BJ (cell line): ENCODE measurements at regions not wholly inside any gene's neighbourhood (a gene's known extent, or its start where the extent isn't known, plus 50 kb on each side); places are given as distances from the start of the nearest gene placed in this dataset.

Experiments
- CTCF ChIA-PET: fragments of 350-600 bp; formaldehyde crosslinking; extraction: SDS; loops from one replicate; lab custom pipeline; 2021; ENCODE audit warnings: antibody characterized with exemption, inconsistent platforms; lab: Yijun Ruan, JAX
- POLR2A ChIA-PET: fragments of 300-600 bp; sonication (Branson Sonifier 250); formaldehyde crosslinking; extraction: SDS; loops from one replicate; lab custom pipeline; 2021; ENCODE audit warnings: antibody characterized with exemption; lab: Charles Lee
- DNase-seq: peaks from one replicate; pipeline ENCODE4 v3.0.0-alpha.2; 2011; ENCODE audit warnings: low read depth
- H3K27me3 ChIP-seq: 2 replicates; pipeline ENCODE4 v1.6.0; 2011; ENCODE audit warnings: low read length; ENCODE audit not compliant: control insufficient read depth, insufficient read depth
- H3K36me3 ChIP-seq: 2 replicates; pipeline ENCODE4 v1.5.1; 2011; ENCODE audit warnings: low read length; ENCODE audit not compliant: control insufficient read depth, insufficient read depth
- H3K4me3 ChIP-seq: 2 replicates; pipeline ENCODE4 v1.5.1; 2011; ENCODE audit warnings: low read depth, mild to moderate bottlenecking, control low read depth, low read length
- TF ChIP-seq, protein P1 (sequence below): IDR thresholded peaks from 2 replicates; pipeline ENCODE4 v1.5.1; 2011; ENCODE audit warnings: low read depth, mild to moderate bottlenecking, control low read depth, inconsistent platforms, low read length, moderate library complexity; ENCODE audit not compliant: insufficient read depth

DNA sequence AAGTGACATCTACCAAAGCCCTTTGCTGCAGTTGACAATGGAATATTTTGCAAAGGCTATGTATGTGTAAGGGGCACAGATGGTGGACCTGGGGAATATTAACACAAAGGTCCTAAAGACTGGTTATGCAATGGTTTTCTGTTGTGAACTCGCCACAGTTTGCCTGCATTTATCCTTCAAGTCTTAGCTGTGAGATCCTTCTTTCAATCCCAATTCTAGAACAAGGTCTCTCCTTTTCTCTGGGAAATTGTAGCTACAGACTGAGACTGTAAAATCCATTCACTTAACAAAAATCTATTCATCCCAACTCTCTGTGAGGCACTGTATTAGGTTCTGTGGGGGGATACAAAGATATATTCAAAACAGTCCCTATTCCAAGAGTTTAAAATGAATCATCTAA lies 250.4 kb downstream of the GPM6A start:
- ChIA-PET POLR2A (no interaction called here), CTCF (no interaction called here)
- TF ChIP-seq, protein P1, sequence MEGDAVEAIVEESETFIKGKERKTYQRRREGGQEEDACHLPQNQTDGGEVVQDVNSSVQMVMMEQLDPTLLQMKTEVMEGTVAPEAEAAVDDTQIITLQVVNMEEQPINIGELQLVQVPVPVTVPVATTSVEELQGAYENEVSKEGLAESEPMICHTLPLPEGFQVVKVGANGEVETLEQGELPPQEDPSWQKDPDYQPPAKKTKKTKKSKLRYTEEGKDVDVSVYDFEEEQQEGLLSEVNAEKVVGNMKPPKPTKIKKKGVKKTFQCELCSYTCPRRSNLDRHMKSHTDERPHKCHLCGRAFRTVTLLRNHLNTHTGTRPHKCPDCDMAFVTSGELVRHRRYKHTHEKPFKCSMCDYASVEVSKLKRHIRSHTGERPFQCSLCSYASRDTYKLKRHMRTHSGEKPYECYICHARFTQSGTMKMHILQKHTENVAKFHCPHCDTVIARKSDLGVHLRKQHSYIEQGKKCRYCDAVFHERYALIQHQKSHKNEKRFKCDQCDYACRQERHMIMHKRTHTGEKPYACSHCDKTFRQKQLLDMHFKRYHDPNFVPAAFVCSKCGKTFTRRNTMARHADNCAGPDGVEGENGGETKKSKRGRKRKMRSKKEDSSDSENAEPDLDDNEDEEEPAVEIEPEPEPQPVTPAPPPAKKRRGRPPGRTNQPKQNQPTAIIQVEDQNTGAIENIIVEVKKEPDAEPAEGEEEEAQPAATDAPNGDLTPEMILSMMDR: no peak

DNA sequence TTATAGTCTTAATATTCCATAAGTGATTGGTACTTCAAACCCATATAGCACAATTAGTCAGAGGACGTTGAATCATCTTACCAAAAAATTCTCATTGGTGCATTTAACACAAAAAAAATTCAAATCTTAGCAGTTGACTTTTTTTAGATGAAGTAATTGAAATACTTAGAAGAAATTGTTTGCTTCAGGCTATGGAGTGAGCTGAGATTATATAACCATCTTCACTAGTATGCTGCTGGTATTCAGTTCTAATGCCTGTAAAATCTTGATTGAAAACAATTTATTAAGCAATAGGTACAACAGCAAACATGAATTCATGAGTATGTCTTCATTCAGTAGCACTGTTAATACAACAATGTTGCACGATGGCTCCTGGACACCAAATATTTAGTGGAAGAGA lies 250.0 kb downstream of the GPM6A start:
- H3K27me3 ChIP-seq: no peaks in the 10 kb centered on the region
- no peak for DNase-seq
- no peaks in the 10 kb centered on the region for H3K36me3 ChIP-seq
- TF ChIP-seq, protein P1: no peak
- ChIA-PET CTCF (no interaction called here), POLR2A (no interaction called here)
- no peak overlapping the region for H3K4me3 ChIP-seq

More for the DNA sequence above, 250.4 kb downstream of the GPM6A start:
- no peak for DNase-seq
- Histone ChIP-seq H3K4me3 (no peak overlapping the region), H3K36me3 (no peaks in the 10 kb centered on the region), H3K27me3 (no peaks in the 10 kb centered on the region)

DNA sequence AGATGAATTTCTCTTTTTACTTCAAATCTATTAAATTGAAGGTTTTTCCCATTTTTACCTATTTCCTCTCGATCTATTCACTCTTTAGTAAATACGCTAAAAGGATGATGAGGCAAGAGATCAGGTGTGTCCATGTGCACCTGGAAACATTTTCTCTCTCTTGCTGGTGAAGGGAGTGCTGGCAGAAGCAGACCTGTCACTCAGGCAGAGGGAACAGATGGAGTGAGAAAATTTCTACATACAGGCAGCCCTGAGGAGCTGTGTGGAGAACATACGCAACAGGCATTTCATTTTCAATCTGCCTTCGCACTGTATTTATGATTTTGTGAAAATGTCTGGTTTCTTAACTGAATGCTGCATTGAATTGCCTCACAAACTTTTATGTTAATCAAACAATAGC lies 249.5 kb downstream of the GPM6A start:
- ChIA-PET CTCF (no interaction called here), POLR2A (no interaction called here)
- no peaks in the 10 kb centered on the region for H3K27me3 ChIP-seq
- H3K36me3 ChIP-seq: no peaks in the 10 kb centered on the region
- no peak overlapping the region for H3K4me3 ChIP-seq
- TF ChIP-seq, protein P1: no peak
- no peak for DNase-seq
